ENCODE measurements at regions not wholly inside any gene's neighbourhood (a gene's known extent, or its start where the extent isn't known, plus 50 kb on each side); places are given as distances from the start of the nearest gene placed in this dataset.
"Not testable (repeated sequence)": the region's sequence is repeated elsewhere in the genome, so short reads cannot be mapped to it uniquely, and the experiment has no call there.

DNA sequence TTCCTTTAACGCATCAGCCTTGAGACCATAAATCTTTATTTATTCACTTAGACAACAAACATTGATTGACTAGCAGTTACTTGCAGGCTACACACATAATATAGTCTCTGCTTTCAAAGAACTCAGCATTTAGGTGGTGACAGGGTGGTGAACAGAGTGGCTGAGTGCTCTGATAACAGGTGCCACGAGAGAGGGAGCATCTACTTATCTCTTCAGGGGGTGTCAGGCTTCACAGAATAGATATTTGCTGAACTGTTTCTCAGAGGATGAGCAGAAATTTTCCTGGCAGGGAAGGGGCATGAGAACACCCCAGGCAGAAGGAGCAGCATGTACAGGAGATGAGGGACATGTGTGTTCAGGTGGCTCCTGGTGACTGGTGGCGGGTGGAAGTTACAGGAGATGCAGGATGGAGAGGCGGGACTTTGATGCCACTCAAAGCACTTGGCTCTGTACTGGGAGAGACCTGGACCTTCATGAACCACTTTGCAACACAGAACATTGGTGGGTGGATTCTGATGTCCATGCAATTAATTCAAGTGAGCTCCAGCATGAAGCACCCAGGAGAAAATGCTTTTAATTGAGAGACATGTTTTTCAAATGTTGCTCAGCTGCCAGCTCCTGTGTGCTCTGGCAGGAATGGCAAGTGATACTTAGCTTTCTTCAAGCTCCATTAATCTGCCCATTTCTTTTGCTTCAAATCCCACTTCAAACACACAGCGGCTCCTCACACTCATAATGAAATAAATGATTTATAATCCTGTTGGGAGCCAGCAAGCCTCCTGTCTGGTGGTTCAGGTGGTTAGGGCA is 248.9 kb downstream of the MYCN start:
- no peak for DNase-seq (ENCODE audit: low read depth)

DNA sequence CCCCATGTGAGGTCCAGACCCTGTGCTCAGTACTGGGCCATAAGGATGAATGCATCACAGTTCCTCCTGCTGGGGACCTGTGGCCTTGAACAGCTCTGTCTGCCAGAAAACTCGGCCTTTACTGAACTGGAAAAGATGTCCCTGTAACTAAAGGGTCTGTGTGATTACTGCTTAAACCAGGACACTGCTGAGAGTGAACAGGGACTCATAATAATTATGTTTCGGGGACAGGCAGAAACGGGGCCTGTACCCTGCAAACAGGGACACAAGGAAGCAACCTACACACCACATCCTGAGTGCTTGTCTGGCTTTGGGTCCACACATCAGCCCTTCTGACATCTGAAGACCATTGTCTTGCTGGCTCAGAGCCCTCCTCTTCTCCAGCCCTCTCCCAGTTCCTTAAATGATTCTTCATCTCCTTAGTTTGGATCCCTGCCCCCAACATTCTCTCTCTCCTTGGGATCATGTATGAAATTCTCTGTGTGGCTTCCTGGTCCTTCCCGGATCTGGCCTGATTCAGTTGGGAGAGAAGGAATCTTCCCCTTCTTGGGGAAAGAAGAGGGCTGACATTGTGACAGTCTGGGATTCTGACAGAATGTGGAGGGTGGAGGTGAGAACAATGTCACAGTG is 248.0 kb downstream of the MYCN start:
- DNase-seq (ENCODE audit: low read depth): no peak

DNA sequence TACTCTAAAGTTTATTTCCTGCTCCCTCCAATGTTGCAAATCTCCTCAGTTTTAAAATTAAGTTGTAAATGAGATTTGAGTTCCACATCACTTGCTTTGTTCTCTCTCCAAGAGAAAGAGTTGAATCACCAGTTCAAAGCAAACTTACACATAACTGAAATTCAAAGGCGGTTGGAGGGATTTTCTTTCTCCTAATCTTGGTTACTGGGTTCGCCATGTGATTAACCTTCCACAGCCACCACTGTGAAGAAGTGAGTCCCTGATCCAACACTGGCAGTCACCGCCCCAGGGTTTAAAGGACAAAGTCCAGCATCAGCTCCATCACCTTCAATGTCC is 247.1 kb downstream of the MYCN start:
- no peak for DNase-seq (ENCODE audit: low read depth)

DNA sequence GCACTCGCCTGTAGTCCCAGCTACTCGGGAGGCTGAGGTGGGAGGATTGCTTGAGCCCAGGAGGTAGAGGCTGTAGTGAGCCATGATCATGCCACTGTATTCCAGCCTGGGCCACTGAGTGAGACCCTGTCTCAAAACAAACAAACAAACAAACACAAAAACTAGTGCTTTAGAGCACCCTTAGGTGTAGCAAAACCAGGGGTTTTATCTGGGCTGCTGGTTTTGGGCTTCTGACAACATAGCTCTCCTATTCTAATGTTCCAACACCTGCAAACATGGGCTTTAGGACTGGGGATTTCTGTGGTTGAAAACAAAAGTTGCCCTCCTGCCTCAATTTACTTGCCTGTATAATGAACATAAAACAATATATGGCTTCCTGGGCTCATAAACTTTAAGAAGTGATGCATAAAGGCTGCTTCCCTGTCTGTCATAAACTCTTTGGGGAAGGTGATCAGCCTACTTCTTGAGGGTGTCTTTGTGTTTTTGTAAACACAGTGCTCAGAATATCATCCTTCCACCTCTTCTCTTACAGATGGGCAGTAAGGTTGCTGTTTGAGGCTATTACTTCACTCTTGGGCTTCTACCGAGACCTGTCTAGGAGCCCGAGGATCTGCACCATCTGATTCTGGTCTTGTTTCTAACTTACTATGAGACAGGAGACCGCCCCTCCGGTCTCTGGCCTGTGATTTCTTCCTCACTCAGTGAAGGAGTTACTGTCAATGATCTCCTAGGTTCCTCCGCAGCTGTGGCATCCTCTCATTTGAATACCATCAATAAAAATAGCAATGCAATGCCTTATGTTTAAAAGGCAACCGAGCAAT is 246.5 kb downstream of the MYCN start:
- DNase-seq (ENCODE audit: low read depth): no peak

DNA sequence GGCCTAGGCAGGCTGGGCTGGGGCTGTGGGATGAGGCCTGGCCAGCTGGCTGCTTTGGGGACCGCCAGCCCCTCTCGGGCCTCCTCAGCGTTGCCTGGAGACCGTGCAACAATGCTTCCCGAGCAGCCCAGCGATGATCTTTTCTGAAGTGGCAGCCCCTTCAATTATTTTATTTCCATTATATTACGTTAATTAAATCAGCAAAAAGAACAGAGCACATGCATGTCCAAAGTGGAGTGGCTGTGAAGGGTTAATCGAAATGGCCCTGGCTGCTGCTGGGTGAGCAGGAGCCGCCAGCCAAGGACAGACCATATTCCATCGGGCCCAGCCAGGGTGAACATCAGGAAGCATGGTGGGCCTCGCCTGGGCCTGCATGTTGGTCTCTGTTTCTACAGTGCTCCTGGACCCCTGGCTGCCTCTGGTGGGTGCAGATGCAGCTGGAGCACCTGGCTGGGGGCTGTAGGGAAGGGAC is 245.5 kb downstream of the MYCN start:
- DNase-seq (ENCODE audit: low read depth): no peak

DNA sequence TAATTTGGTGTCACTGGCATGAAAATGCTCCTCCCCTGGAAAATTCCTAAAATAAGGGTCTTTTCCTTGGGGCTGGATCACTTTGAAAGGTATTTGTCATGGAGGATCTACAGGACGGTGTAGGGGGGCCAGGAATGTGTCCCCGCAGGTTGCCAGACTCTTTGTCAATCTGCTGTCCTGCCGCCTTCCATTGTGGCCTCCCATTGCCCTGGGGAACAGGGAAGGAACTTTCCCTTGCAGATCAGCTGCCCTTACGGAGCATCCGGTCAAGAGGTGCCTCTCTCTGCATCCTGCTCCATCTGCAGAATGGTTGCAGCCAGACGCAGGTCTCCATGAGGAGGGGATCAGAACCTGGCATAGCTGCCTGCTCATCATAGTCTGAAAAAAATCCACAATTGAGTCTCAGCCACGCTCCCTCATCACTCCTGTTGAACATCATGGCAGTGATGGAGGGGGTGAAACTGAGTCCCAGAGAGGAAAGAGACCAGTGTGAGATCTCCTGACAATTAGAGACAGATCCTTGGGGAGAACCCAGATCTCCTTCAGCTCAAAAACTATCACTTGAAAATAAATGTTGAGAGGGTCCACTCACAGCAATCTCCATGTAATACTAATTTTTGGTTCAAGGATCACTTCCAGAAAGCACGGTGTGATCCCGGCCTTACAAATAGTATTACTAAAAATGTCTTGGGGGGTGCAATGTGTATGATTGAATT is 244.8 kb downstream of the MYCN start:
- no peak for DNase-seq (ENCODE audit: low read depth)

DNA sequence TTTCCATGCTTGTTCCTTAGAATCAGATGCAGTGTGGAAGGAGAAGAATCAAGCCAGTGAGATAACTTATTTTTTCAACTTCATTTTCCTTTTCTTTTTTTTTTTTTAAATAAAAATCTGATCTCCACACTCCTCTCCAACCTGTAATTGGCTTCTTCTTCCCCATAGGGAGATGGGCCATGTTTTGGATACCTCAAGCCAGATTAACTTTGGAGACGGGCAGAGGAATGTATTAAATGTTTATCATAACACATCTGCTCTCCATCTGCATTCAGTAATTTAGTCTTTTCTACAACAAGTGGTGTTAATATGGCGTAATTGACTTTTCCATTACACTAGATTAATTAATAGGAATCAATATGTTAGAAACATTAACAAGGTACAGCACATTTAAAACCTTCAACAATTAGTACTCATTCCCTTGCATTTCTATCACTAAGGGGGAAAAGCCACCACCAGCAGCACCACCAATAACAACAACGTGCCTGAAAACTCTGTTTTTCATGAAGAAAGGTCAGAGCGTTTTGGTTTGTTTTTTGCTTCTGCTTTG is 244.1 kb downstream of the MYCN start:
- no peak for DNase-seq (ENCODE audit: low read depth)

DNA sequence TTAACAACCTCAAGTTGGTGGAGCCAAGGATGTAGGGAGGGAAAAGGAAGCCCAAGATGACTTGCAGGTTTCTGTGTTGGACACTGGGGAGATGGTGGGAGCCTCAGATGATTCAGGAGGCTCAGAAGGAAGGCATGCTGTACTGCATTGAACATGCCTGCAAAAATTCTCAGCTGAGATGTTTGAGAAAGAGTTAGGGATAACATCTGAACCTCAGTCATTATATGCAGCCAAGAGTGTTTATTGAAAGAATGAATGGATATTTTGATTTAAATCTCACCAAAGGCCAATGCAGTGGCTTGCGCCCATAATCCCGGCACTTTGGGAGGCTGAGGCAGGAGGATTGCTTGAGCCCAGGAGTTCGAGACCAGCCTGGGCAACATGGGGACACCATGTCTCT is 243.0 kb downstream of the MYCN start:
- DNase-seq (ENCODE audit: low read depth): no peak

DNA sequence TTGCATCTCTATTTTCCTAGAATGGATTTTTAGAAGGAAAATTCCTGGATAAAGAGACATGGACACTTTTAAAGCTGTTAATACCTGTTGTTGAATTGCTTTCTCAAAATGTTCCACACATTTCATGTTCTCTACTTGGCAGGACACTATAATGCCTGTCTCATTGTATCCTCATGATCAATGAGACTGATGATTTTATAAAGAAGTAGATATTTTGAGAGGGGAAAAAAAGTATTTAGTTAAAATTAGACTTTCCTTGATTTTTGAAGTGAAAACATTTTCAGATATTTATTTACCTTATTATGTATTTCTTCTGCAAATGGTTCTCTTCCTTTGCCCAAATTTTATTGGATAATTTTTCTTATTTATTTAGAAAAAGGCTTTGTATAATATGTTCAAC is 242.5 kb downstream of the MYCN start:
- DNase-seq (ENCODE audit: low read depth): no peak

DNA sequence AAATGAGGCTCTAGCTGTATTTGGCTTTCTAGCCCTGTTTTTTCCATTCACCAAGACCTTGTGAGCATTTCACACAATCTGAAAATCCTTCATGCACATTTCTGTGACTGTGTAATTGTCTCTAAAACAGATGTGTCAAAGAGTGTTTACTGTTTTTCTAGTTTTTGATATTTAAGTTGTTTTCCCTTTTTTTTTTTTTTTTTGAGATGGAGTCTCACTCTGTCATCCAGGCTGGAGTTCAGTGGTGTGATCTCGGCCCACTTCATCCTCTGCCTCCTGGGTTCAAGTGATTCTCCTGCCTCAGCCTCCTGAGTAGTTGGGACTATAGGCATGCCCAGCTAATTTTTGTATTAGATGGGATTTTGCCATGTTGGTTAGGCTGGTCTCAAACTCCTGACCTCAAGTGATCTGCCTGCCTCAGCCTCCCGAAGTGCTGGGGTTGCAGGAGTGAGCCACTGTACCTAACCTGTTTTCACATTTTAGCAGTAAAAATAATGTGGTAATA is 242.0 kb downstream of the MYCN start:
- DNase-seq (ENCODE audit: low read depth): not testable (repeated sequence)

DNA sequence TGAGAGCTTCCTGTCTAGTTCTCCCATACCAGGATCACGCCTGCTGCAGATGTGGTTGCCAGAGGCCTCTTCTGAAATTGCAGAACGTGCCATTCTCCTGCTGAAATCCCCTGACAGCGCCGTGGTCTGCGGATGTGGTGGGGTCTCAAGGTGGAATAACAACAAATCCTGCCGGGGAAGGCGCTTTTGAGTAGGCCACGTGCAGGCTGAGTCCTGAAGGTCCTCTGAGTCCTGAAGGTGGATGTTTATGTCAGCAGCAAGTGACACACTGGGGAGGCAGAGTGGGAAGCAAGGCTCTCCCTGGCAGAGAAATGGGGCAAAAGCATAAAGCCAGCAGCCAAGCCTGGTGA is 241.4 kb downstream of the MYCN start:
- DNase-seq (ENCODE audit: low read depth): no peak

DNA sequence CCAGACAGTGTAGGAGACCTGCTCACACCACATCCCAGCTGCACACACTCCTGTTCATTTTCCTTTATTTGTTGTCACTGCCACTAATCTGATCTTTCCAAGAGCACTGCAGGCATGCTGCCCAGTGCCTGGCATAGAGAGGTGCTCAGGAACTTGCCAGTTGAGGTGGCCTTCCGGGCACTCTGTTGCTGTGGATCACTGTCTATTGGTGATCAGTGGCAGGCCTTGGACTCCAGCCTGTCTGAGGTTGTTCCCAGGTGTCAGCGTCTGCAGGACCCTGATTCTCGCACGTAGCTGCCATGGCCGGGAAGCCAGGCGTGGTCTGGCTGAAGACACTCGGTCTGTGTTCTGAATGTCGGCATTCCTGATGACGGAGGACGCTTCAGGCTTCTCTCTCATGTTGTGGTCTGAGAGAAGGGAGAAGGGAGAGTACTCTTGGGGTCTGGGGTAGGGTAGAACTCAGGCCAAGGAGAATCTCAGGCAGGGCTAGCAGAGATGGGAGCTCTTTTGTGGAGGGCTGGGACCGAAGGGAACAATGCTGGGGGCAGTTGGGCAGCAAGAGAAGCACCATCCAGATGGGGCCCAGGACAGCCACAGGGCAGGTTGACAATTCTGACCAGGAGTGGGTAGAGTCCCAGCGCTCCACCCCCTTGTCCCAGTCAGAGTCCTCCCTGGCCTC is 240.9 kb downstream of the MYCN start:
- DNase-seq (ENCODE audit: low read depth): no peak

DNA sequence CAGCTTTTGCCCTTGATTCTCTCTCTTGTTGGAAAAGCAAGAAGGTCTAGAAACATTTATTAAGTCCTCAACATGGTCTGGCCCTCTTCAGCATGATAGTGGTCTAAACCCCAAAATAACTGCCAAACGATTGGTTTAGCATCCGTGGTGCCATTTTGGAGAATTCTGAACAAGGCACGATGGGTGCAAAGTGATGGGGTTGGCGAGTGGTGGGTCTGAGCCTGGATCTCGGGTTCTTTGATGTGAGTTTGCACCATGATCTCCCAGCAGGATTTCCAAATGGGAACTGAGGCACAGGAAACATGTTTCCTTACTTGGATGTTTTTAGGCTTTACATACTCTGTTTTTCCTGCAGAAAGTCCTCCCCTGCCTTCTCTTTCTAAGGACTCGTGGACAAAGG is 240.3 kb downstream of the MYCN start:
- no peak for DNase-seq (ENCODE audit: low read depth)

DNA sequence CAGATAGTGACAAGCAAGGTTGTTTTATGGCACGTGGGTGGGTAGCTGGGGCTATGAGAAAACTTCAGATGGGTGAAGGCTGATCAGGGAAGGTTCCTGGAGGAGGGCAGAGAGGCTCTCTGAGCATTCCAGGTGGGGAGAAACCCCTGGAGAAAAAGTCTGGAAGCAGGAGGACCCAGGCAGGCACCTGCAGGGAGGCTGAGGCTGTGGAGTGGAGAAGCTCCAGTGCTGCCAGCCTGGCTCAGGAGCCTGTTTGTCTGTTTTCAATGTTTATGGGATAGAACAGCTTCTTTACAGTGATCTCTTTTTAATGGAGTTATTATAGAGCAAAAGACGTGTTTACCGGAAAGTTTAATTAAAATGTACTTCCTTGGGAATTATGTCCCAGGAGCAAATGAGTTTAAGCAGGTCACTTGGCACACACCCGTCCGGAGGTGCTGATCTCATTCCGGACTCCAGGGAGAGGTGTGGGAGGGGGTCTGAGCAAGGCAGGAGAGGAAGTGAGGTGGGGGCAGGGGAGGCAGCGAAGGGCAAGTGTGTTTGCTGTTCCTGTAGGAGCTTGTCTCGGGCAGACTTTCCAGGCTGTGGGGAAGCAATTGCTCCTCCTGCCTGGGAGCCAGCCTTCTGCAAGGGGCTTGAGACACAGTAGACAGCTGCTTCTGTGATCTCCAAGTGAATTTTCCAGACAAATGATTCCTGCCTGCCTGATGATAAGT is 239.5 kb downstream of the MYCN start:
- no peak for DNase-seq (ENCODE audit: low read depth)

DNA sequence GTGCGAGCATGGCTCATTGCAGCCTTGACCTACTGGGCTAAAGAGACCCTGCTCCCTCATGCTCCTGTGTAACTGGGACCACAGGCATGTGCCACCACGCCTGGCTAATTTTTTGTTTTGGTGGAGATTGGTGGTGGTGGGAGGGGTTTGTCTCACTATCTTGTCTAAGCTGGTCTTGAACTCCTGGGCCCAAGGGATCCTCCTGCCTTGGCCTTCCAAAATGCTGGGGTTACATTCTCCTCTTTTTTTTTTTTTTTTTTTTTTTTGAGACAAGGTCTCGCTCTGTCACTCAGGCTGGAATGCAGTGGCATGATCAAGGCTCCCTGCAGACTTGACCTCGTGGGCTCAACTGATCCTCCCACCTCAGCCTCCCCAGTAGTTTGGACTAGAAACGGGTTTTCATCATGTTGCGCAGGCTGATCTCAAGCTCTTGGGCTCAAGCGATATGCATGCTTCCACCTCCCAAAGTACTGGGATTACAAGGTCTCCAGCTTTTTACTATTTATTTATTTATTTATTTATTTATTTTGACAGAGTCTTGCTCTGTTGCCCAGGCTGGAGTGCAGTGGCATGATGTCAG is 238.3 kb downstream of the MYCN start:
- no peak for DNase-seq (ENCODE audit: low read depth)

DNA sequence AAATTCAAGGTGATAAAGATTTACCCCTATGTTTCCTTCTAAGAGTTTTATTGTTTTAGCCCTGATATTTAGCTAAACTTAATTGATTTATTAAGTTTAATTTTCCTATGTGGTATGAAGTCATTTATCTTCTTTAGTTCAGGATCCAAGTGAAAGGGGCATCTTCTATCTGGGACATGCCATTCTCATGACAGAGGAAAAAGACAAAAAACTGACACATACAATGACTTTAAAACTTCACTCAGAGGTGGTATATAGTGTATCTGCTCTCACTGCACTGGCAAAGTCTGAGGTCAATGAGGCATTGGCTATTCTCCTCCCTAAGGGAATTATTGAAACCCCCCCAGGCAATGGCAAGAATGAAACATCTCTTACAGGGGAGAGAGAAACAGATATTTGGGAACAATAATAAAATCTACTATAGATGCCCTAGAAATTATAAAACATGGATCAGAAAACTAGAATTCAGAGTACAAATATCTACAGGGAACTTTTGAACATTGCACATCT is 237.4 kb downstream of the MYCN start:
- DNase-seq (ENCODE audit: low read depth): no peak

DNA sequence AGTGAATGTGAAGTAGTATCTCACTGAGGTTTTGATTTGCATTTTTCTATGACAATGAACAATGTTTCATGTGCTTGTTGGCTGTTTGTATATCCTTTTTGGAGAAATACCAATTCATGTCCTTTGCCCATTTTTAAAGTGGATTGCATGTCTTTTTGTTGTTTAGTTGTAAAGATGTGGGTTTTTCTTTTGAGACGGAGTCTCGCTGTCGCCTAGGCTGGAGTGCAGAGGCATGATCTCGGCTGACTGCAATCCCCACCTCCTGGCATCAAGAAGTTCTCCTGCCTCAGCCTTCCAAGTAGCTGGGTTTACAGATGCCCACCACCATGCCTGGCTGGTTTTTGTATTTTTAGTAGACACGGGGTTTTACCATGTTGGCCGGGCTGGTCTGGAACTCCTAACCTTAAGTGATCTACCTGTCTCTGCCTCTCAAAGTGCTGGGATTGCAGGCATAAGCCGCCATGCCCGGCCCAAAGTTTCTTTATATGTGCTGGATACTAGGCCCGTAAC is 236.7 kb downstream of the MYCN start:
- DNase-seq (ENCODE audit: low read depth): no peak

DNA sequence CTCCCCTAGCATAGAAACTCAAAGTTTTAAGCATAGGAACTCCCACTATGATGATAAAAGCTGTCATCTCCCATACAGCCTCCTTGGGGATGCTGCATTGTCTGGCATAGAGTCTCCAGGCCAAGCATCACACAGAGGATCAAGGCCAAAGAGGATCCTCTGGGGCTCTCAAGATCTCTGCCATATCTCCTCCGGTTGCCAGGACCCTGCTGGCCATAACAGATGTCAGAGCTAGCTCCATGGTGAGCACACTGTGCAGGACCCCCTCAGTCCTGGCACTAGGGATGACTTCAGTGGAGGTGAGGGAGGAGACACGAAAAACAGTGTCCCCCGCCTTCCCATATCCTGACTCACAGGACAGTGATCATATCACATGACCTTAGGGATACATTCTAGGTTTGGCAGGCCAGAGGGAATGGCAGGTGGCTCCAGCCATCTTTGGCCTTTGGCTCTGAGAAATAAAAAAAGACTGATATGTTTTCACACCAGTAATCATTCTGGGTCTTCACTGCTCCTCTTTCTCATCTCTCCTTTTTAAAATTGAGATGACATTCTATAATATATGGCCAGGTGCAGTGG is 235.0 kb downstream of the MYCN start:
- no peak for DNase-seq (ENCODE audit: low read depth)

DNA sequence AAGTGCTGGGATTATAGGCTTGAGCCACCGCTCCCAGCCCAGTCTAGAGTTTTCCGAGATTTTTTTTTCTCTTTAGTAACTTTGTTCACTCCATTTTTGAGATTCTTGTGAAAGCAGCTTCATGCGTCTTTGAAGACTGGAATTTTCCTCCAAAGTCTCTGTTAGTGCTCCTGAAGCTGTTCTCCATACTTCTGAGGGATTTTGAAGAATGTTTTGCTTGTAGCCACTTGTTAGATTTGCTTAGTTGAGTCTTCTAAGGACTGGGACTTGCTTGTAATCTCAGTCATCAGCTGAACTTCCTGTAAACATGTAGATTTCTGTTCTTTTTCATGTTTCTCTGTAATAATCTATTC is 234.3 kb downstream of the MYCN start:
- no peak for DNase-seq (ENCODE audit: low read depth)

Measured in stimulated activated CD8-positive, alpha-beta memory T cell treated with anti-CD3 and anti-CD28 coated beads, Interleukin-15, amount 100 ng/mL, for 1 hour (primary cell).